Fibroblast of villous mesenchyme (primary cell): ENCODE measurements at regions not wholly inside any gene's neighbourhood (a gene's known extent, or its start where the extent isn't known, plus 50 kb on each side); places are given as distances from the start of the nearest gene placed in this dataset.

Experiments used
- DNase-seq: peaks from one replicate; pipeline ENCODE4 v3.0.0-alpha.2; 2010; ENCODE audit warnings: low read depth
- H3K4me3 ChIP-seq: 2 replicates; pipeline ENCODE4 v1.5.1; 2011; ENCODE audit warnings: low read depth, mild to moderate bottlenecking, low read length
- TF ChIP-seq, protein P1 (sequence below): IDR thresholded peaks from 2 replicates; pipeline ENCODE4 v1.5.1; 2012; ENCODE audit warnings: low read depth, mild to moderate bottlenecking, low read length; ENCODE audit not compliant: insufficient read depth

DNA sequence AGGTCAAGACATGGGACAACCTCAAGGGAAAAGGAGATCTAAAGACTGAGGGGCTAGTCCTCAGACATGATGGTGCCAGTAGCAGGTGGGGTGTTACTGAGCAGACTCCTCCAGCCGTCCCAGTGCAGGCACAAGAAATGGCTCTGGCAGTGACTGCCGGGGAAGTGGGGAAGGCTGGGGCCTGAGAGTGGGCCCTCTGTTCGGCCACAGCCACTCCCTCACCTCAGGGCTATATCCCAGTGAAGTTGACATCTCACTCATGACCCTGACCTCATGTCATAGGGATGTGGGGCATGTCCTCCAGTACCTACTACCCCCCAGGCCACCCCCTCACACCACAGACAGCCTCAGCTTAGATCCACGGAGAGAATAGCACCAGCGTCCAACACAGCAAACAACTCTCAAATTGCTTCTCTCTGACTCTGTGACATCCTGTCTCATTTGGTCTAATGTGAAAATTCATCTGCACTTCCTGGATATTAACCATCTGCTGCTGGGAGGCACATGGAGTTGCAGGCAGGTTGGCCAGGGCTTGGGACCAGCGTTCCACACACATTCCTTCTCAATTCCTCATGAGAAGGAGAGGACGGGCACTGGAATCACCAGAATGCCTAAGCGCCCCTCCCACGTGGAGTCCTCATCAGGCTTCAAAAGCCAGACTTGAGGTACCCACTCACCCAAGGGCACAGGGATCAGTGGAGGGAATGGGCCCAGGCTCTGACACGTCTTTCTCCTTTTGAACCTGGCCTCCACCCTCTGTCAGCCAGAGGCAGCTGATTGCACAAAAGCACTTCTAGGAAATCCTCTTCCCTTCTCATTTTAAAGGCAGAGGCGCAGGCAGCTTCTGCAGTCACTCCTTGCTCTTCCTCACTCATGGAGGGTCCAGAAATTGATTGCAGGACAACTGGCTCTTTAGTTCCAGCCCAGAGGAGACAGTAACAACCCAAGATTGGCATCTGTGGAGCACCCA is 163.6 kb upstream of the CST7 start:
- H3K4me3 ChIP-seq: no peak overlapping the region
- TF ChIP-seq, protein P1, sequence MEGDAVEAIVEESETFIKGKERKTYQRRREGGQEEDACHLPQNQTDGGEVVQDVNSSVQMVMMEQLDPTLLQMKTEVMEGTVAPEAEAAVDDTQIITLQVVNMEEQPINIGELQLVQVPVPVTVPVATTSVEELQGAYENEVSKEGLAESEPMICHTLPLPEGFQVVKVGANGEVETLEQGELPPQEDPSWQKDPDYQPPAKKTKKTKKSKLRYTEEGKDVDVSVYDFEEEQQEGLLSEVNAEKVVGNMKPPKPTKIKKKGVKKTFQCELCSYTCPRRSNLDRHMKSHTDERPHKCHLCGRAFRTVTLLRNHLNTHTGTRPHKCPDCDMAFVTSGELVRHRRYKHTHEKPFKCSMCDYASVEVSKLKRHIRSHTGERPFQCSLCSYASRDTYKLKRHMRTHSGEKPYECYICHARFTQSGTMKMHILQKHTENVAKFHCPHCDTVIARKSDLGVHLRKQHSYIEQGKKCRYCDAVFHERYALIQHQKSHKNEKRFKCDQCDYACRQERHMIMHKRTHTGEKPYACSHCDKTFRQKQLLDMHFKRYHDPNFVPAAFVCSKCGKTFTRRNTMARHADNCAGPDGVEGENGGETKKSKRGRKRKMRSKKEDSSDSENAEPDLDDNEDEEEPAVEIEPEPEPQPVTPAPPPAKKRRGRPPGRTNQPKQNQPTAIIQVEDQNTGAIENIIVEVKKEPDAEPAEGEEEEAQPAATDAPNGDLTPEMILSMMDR: no peak
- DNase-seq: no peak

DNA sequence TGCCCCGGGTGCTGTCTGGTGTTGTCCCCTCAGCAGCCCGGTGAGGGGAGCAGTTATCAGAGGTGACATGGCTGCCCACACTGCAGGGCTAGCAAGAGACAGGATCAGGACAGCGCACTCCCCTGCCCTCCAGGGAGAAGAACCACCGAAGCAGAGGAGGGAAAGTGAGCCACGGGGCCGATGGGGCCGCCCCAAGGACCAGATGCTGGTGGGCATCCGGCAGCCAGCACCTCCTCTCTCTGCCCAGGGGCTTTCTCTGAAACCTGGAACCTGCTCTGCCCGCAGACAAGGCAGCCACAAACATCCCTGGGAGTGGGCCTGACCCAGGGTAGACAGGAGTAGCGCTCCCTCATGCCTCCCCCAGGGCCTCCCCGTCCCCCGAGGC is 163.0 kb upstream of the CST7 start:
- no peak overlapping the region for H3K4me3 ChIP-seq
- DNase-seq: no peak
- TF ChIP-seq, protein P1: no peak

DNA sequence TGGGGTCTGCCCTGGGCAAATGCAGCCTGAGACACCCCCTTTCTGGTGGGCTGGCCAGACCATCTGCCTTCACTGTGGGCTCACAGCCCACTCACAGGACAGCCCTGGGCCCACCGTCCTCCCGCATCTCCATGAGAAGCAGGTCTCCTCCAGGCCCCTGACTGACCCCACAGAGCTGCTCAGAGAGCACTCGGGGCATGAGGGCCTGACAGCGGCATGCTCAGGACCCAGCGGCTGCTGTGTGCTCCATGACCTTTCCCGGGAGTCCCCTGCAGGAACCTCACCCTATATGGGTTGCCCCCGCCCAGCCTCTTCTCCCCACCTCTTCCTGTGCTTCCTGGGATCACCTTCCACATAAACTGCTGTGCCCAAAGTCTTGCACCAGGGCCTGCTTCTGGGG is 162.4 kb upstream of the CST7 start:
- DNase-seq: no peak
- TF ChIP-seq, protein P1: no peak
- H3K4me3 ChIP-seq: no peak overlapping the region

DNA sequence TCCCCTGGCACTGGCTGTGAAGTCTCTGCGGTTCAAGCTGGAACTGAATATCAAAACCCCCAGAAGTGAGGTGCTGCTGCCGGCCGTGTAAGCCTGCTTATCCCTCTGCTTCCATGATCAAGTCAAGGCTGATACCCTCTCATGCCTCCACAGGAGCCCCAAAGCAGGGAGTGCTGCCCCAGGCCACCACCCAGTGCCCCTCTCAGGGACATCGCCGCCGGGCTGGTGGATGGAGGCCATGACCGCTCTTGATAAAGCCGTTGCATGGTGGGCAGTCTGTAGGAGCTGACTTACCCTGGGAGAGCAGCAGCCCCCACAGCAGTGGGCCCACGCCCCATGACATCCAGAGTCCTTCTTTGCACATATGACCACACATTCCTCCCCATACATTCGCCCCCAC is 162.0 kb upstream of the CST7 start:
- no peak overlapping the region for H3K4me3 ChIP-seq

DNA sequence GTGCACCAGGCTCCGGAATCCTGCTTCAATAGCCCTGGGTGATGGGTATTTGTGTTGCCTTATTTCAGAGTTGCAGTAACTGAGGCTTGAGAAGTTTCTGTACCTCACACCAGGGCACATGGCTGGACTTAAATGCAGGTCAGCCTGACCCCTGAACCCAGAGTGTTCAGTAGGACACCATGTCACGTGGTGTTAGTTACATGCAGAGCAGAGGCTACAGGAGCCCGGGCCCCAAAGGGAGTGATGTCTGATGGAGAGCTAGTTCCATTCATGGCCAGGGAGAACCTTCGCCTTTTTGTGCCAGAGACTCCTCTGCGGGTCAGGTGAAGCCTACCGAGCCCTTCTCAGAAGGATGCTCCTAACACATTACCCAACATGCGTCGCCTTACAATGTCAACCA is 161.4 kb upstream of the CST7 start:
- TF ChIP-seq, protein P1: no peak
- no peak for DNase-seq
- H3K4me3 ChIP-seq: no peak overlapping the region

More for the DNA sequence above, 162.0 kb upstream of the CST7 start:
- DNase-seq: no peak
- TF ChIP-seq, protein P1: no peak

DNA sequence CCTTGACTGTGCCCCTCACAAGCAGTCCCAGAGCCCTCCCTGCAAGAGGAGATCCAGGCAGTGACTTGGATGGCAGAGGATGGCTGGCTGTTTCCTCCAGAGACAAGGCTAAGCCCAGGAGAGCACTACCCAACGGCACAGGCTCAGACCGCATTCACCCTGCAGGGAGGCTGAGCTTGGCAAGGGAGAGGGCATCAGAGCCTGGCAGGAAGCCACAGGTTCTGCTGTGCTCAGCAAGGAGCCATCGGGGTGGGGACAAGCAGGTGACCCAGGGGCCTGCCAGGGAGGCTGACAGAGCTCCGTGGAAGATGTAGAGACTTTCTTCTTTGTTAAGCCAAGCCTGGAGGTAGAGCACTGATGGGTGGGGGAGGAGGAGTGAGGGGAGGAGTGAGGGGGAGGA is 159.2 kb upstream of the CST7 start:
- no peak for DNase-seq
- H3K4me3 ChIP-seq: no peak overlapping the region
- TF ChIP-seq, protein P1: no peak

DNA sequence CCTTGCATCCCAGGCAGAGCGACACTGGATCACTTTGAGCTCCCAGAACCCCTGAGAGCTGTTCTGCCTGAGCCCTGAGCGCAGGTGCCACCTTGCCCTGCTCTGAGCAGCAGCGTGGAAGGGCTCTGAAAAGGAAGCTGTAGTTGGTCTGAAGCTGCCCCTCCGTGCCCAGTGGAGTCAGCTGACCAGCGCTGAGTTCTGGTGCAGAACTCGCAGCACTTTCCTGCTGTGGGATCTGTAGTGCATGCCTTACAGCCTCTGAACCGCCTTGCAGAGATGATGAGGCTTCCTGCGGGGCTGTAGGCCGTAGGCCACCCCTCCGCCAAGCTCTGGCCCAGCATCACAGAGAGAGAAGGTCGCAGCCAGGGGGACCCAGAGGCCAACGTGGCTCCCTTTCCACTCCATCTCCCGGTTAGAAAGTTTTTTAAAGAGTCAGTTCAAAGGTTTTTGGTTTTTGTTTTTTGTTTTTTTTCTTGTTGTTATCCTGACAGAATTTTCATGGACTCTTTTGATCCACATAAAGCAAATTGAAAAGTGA is 158.3 kb upstream of the CST7 start:
- DNase-seq: no peak
- H3K4me3 ChIP-seq: no peak overlapping the region
- TF ChIP-seq, protein P1: no peak
